ENCODE measurements at regions not wholly inside any gene's neighbourhood (a gene's known extent, or its start where the extent isn't known, plus 50 kb on each side); places are given as distances from the start of the nearest gene placed in this dataset.

DNA sequence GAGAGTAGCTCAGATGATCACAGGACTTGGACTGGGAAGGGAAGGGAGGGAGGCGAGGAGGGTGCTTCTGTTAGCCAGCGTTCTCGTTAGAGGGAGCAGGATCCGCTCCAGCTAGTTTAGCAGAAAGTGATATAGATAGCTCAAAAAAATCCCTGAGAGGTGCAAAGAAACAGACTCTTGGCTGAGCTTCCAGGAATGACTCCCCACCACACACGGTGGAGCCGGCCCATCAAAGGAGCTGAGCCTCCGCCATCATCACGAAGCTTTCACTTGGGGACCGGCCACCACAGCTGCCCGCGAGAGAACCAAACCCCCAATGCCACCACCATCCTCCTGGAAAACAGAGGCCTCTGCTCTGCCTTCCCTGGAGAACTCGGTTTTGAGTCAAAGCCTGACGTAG, 124.6 kb upstream of the BCL2L14 start:
- DNase-seq, result no peak

GRCh38 chr12:11947213-11947612, 123.5 kb upstream of the BCL2L14 start:
- DNase-seq, result no peak

DNA sequence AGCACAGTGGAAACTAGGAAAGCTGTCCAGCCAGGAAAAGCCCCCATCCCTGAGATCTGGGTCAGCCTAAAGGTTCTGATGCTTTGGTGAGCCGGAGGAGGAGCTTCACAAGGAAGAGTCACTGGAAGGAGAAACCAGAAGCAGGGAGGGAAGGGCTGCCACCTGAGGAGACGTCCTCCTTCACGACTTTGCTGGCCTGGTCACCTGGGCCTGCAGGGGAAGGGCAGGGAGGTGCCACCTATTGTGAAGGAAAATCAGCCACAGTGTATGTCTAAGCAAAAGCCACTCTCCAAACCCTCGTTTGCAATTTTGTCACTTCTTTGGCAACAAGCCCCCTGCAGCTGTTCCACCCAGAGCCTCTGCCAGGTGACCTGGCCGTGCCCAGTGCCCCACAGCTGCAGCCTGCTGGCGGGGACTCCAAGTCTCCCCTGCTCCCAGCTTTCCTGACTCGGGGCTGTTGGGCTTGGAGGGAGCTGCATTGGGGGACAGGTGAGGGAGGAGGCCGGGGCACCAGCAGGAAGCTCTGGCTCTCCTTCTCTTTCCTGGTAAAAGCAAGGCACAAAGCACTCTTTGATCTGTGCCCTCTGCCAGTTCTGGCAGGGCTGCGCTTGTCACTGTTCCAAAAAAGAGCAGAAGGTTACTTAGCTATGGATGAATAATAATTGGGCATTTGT, 120.9 kb upstream of the BCL2L14 start:
- peak; percentile 98 for DNase-seq

DNA sequence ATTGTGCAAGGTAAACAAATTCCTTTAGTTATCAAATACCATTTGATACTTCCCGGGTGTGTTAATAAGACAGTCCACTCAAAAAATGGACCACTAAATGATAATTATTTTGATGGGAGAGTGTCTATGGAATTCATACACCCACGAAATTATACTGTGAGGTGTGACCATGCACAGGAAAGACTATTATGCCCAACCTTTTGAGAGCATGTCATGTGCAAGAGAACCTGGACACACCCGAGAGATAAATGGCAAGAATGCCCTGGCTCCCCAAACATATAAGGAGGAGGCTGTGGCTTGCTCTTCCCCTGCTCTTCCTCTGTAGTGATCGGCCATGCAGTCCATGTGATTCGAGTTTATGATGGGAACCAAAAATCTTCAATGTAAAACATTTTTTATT, 119.5 kb upstream of the BCL2L14 start:
- DNase-seq, result no peak

GRCh38 chr12:11953523-11953922, 117.2 kb upstream of the BCL2L14 start:
- DNase-seq, result peak; percentile 15

DNA sequence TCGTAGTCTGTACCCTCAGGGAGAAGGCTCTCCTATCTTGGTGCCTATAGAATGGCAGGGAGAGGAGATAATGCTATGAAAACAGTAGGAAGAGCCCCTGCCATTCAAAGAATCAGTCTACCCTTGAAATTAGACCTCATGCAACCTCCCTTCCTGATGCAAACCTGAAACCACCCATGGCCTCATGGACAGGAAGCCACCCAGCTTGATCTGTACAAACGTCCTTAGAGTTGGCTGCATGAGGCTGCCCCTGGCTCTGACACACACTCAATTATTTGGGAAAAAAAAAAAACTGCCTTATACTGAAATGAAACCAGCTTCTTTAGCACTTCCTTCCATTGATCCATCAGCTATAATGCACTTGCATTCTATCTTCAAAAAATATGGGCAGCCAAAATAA, 116.6 kb upstream of the BCL2L14 start:
- DNase-seq, result no peak

- DNase-seq, result no peak
Measured at GRCh38 chr12:11958221-11959091, 112.3 kb upstream of the BCL2L14 start.

GRCh38 chr12:11959117-11959823, 111.5 kb upstream of the BCL2L14 start:
- no peak for DNase-seq

DNA sequence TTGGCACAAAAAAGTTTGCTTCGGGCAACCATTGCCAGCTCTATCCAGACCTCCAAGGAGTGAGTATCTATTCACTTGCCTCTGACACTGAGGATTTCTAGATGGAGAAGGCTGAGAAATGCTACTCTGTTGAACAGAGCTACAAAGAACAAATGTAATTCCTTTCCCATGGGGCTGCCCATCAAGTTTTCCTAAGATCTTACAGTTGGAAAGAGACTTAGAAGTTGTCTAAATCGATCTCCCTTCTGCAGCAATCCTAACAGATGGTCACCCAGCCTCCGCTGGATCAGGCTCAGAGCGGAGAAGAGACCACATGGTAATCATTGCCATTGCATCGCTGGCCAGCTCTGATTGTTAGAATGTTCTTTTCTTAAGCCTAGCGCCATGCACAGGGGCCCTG, 110.1 kb upstream of the BCL2L14 start:
- DNase-seq, result no peak

- no peak for DNase-seq
Measured at GRCh38 chr12:11961686-11962085, 109.1 kb upstream of the BCL2L14 start.

- DNase-seq, result no peak
Measured at GRCh38 chr12:11962860-11963259, 107.9 kb upstream of the BCL2L14 start.

DNA sequence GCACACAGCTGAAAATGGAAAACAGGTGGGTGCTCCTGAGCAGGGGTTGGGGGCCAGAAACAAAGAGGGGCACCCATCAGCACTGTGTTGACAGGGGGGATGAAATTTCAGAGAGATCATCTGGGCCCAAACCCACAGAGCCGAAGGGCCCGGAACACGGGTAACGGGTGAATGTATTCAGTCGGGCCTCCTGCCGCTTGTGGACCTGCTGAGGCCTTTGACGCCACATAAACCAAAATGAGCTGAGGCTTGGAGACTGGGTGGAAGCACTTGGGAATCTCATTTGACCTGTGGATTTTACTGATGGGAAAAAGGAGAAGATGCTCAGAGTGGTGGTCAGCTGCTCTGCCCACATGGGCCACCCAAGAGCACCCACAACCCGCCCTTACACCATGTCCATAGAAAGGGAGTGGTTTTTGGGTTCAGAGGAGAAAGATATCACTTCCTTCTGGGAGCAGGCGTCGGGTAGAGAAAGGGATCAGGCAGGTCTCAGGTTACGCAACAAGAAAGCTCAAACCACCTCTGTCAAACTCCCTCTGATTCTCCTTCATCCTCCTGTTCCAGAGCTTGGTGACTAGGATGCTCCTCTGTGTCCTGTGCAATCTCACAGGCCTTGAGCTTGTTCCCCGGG, 106.8 kb upstream of the BCL2L14 start:
- DNase-seq, result no peak

- DNase-seq, result no peak
Measured at GRCh38 chr12:11965258-11965910, 105.4 kb upstream of the BCL2L14 start.

DNA sequence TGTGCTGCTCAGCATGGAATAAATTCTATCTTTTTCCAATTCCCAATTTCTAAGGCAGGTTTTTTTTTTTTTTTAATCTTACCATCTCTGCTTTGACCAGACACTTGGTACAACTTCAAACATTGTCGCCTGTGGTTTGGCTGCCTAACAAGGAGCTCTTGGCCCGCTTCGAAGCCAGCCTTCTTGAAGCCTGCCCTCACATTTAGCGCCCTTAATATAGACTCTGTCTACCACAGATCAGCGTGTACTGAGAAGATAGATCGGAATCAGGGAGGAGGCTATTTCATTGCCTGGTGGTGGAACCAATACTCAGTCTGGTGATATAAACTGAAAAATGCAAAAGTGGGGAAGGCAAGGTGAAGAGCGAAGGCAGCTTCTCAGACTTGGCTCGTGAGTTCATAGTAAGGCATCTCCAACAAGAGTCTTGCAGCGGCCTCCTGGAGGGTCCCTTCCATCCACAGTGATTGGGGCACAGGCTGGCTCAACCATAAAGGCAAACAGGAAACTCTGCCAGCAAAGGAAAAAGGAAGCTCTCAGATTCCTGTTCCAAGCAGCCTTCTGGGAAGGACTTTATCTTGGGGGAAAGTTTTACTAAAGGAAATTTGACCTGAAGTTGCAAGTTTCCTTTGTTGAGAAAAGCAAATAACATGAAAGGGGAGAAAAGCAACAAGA, 103.2 kb upstream of the BCL2L14 start:
- no peak for DNase-seq

DNA sequence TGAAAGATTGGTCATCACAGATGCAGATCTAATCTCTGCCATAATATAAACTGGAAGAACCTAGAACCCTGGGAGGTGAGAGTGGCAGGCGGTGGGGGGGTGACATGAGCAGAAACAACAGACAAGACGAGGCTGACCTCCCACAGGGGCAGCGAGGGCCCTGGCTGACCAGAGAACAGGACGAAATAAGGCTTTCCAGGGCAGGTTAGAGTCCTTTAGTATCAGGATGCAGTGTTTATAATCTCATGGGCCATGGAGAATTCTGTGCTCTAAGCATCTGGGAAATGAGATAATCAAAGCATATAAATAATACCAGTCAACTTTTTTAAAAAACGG, 102.7 kb upstream of the BCL2L14 start:
- DNase-seq, result no peak

GRCh38 chr12:11968516-11968915, 102.2 kb upstream of the BCL2L14 start:
- no peak for DNase-seq

- no peak for DNase-seq
Measured at GRCh38 chr12:11969437-11970154, 101.1 kb upstream of the BCL2L14 start.

DNA sequence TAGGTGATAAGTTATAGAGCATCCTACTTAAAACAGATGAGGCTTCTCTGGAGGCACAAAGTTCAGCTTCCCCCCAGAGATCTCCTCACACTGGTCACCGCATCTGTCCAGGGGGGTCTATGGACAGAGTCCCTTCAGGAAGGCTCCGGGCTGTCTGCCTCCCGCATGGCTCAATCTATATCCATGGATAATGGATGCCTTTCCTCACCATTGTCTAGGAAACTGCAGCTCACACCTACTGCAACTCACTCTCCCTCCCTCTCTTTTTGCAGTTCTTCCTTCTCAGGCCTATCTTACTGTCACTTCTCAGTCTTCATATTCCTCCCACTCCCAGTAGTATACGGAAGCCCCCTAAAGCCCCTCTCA, 100.6 kb upstream of the BCL2L14 start:
- DNase-seq, result no peak

DNA sequence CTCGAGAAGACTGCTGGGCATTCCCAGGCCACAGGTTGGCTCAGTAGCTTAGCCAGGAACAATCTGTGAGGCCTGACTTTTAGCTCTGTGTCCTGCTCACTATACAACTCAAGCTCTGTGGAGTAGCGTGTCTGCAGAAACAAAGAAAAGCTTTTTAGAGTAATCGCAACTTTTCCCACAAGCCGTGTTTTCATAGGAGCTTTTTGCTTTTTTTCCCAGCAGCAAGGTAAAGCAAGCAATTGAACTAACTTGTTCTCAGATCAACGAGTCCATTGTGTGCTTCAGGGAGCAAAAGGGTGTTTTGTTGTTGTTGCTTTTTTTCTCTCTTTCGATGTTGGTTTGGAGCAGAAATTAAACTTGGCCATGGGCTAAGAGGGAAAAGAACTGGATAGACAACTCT, 97.3 kb upstream of the BCL2L14 start:
- DNase-seq, result no peak

DNA sequence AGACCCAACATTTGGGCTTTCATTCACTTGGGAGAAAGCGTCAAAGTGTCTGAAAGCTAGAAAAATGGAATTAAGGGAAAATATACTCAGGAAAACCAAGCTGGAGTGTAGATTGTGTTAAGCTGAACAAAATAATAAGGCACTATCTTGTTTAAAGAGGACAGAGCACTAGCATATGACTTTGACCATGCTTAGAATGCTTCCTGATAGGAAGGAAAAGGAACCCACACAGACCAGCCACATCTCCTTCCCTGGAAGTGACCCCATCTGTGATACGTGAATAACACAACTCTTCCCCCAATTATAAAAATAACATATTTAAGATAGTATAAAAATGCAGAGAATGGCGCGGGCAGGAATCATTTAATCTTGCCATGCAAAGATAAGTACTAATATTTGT, 94.7 kb upstream of the BCL2L14 start:
- no peak for DNase-seq

- DNase-seq, result no peak
Measured at GRCh38 chr12:11978726-11979384, 91.9 kb upstream of the BCL2L14 start.

Data from NCI-H1694 (cell line).